Left ventricle myocardium superior (tissue), 1 donor: ENCODE measurements at regions not wholly inside any gene's neighbourhood (a gene's known extent, or its start where the extent isn't known, plus 50 kb on each side); places are given as distances from the start of the nearest gene placed in this dataset.

Experiments used
- ATAC-seq: fragments of 200-7000 bp; cut with Tn5 transposase; one replicate; pipeline ENCODE4 v1.9.1; 2020; ENCODE audit warnings: mild to moderate bottlenecking, moderate library complexity
- DNase-seq: peaks from one replicate; pipeline ENCODE4 v3.0.0-alpha.2; 2020
- intact Hi-C: fragments of 100-400 bp; cut with micrococcal nuclease; formaldehyde crosslinking; loops from one replicate; pipeline ENCODE4 v1.11.0; 2022
- donor health status: DM: no; HTN: yes; CAD: no; lungs with severe emphysema.

DNA sequence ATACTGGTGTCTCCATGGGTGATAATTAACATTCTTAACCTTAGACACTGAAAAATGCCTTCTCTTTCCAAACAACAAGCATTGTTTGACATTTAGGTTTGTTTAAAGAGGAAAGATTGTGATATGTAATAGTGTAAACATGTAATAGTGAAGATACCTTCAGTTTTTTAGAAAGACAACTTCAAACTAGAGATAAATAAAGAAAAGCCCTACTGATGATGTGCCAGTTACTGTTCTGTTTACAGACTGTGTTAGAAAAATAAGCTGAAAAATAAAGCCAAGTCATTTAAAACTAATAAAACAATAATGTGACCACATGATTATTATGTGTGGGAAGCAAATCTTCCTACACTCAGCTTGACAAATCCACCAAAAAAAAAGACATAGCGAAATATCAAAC is 2035.3 kb upstream of the TENM3 start:
- DNase-seq (no peak), ATAC-seq (no peak)
- intact Hi-C loops, result no loop called here

DNA sequence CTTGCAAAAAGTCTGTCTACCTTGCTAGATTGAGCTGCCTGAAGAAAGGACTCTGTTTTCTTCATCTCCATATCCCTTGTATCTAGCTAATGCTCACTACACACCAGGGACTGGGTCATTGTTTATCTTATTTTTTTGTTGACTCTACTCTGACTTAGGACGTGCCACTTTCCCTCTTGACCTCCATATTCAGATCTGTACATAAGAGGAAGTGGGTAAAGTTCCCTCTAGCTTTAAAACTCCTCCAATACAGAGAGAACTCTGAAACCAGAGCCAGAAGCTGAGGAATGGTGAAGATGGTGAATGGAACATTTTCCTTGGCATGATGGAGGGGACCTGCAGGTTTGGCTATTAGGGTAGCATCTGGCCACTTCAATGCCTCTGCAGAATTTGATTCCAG is 2026.1 kb upstream of the TENM3 start:
- intact Hi-C loops, result no loop called here
- no peak for ATAC-seq

DNA sequence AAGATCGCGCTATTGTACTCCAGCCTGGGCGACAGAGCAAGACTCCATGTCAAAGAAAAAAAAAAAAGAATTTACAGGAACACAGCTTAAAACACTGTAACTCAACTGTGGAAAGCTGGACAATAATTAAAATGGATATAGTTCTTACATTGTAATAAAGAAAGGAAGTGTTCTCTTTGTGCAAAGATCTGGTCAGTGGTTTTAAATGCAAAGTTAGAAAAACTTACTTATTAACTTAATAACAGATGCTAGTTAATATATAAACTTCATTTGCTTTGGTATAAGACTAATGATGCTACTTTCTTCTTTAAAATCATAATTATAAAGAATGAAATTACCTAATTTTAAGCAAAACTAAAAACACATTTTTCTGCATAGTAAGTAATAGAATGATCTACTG is 2024.1 kb upstream of the TENM3 start:
- DNase-seq (no peak), ATAC-seq (no peak)
- intact Hi-C loops, result no loop called here

More for the DNA sequence above, 2026.1 kb upstream of the TENM3 start:
- no peak for DNase-seq

DNA sequence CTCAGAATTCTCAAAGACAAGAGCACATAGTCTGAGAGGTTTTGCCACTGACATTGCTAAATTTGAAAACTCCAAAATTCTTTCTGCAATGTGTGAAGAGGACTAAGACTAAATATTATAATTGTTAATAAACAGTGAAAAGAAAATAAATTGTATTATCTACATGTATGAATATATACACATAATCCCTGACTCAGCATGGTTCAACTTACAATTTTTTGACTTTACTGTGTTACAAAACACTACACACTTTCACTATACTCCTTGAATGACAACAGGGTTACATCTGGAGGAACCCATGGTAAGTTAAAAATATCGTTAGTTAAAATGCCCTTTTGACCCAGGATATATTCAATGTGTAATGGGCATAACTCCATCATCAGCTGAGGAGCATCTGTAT is 2017.2 kb upstream of the TENM3 start:
- intact Hi-C loops, result no loop called here
- DNase-seq (no peak), ATAC-seq (no peak)

DNA sequence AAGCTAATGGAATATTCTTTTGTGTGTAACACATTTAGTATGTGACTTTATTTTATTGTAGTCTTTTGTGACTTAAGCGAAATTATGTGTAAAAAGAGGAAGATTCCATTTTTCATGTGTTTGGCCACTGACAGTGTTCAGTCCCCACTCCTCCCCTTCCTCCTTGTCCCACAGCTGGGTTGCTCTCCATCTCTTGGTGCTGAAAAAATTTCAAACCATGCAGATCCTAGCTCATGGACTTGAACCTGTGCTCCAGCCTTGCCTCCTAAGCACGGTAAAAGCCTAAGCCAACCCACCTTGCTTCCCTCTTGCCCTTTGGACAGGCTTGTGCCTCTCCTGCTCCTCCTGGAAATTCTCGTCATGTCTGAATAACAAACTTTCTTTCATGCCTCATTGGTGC is 2008.5 kb upstream of the TENM3 start:
- DNase-seq, result no peak
- intact Hi-C loops, result no loop called here
- ATAC-seq, result no peak

DNA sequence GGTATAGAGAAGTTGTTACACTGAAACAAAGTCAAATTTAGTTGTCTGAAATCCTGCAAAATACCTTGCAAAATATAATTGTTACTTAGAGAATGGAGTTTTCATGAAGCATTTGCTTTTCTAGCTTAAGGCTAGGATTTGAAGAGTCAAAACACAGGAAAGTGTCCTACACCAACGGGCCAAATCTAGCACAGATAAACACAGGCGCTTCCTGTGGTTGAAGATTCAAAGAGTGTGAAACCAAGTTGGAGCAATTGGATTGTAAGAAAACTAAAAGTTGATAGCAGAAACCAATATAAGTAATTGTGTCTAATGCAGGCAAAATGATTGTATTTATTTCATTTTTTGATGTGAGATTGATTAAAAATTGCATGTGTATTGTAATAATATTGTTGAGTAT is 2002.5 kb upstream of the TENM3 start:
- intact Hi-C loops, result no loop called here
- no peak for DNase-seq
- ATAC-seq, result no peak

DNA sequence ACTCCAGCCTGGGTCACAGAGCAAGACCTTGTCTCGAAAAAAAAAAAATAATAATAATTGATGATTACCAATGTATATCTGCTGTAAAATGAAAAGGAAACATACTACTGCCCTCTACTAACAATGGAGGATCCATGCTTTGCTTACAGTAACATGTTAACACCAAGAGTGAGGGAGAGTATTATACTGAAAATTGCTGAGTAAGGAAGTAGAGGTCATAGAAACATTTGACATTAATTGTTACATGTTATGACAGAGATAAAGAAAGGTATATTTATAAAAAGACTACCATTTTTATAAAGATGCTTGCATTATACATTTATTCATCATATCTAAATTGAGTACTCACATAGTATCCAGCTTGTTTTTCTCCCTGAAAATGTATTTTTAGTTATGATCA is 1989.8 kb upstream of the TENM3 start:
- ATAC-seq, result no peak
- intact Hi-C loops, result no loop called here
- DNase-seq, result no peak

DNA sequence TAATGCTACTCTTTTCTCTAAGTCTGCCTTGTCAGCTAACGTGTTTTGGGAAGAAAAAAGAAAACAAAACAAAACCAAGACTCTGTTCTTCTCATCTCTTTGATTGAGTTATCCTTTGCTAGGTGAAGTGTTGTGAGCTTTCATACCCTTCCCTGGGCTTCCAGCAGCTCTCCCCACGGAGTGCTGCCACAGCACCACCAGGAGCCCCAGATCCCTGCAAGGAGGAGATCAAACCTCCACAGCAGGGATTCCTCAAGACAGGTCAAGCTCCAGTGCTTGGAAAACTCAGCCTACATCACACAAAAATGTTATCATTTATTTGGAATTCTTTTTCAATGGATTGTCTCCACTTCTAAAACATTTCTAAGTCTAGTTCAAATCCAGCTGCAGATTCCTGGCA is 1981.9 kb upstream of the TENM3 start:
- ATAC-seq, result no peak
- no peak for DNase-seq
- intact Hi-C loops, result no loop called here

DNA sequence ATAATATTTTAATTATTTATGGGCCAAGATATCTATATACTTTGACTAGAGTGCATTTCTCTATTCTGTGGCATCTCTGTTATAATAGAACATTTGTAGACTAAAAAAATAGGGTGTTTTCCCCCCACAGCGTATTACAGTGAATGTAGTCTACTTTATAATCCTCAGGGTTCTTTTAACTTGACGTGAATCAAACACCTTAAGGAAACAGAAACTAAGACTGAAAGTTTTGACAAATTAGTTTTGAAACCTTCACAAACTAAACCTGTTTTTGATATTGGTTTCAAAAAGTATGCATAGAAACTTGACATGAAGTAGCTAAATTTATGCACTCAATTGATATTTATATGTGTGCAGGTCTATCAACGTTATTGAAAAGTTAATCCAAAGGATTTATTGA is 1963.1 kb upstream of the TENM3 start:
- DNase-seq (no peak), ATAC-seq (no peak)
- intact Hi-C loops, result no loop called here

DNA sequence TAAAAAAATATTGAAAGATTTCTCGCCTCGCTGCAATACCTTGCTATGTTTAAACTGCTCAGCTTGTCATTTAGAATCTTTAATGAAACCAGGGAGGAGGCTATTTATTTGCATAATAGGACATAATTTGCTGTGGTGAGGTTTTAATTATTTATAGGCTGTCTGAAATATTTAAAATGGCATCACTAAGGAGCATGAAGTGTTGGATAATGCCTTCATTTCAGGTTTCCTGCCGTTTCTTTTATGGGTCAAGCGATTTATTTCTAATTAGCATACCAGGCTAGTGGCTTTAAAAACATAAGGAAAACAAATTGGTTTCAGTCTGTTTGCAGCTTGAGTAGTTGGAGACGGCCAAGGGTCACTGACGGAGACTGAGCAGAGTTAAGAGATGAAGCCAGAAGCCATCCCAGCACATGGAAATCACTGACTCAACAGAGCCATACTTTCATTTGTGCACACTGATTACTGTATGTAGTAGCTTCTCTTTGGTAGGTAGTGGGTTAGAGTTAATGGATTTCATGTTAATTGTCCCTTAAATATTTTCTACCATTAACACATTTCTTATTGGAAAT is 1962.4 kb upstream of the TENM3 start:
- DNase-seq (no peak), ATAC-seq (no peak)
- intact Hi-C loops, result no loop called here

DNA sequence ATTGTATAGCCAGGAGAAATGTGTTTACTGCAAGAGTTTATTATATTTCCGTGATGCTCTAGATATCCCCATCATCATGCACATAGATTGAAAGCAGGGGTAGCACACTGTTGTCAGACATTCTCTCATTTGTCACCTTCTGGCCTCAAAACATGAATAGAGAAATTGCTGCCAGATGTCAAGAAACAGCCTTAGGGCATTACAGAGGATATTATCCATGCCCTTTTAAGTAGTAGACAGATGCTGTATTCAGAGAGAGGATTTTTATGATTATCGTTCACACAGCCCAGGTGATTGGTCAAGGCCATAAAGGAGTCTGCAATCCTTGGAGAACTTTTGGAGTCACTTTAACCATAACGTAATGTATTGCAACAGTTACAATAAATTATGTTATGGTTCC is 1961.5 kb upstream of the TENM3 start:
- DNase-seq (no peak), ATAC-seq (no peak)
- intact Hi-C loops, result no loop called here

DNA sequence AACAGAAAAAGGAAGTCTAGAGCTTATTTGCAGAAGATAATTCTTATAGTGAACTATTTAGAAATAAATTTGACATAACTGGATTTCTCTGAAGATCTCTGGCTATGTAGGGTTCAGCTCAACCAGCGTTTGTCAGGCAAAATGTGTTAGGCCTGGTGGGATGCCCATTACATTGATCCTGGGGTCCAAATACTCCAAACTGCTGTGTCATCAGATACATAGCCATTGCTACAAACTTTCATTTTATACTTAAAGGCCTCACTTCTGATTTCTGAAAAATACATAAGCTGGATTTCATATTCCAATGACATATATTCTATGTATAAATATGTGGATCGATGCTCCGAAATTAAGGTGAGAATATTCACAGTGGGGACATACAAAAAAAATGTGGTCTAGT is 1958.9 kb upstream of the TENM3 start:
- ATAC-seq, result no peak
- no peak for DNase-seq
- intact Hi-C loops, result no loop called here

DNA sequence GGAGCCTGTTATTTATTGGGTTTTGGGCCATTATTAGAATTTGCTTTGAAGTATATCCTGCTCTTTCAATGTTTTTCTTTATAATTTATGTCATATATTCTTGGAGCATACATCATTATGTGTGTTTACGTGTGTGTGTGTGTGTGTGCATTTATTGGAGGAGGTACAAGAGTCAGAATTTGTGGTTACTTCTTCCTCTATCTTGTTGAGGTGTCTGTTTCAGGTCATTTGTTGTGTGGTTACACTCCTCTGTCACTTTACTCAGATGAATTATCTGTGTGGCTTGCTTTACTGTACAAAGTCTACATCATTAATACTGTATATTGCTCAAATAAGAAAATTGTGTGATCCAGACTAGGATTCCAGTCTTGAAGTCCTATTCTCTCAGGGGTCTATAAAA is 1957.4 kb upstream of the TENM3 start:
- intact Hi-C loops, result no loop called here
- ATAC-seq (no peak), DNase-seq (no peak)

DNA sequence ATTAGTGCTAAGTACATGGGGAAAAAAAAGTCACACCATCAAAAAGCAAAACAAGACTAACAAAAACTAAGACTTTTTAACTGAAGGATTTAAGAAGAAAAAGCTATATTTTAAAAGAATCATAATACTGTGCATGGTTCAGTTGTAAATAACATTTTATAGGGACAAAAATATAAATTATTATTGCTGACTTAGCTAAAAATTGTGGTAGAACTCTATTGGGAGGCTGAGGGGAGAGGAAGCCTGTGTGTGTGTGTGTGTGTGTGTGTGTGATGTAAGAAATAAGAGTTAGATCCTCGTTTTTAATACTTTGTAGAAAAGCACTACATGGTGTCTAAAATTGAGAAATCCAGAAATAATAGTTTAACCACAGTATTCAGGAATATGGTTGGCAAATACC is 1950.9 kb upstream of the TENM3 start:
- ATAC-seq (no peak), DNase-seq (no peak)
- intact Hi-C loops, result no loop called here

DNA sequence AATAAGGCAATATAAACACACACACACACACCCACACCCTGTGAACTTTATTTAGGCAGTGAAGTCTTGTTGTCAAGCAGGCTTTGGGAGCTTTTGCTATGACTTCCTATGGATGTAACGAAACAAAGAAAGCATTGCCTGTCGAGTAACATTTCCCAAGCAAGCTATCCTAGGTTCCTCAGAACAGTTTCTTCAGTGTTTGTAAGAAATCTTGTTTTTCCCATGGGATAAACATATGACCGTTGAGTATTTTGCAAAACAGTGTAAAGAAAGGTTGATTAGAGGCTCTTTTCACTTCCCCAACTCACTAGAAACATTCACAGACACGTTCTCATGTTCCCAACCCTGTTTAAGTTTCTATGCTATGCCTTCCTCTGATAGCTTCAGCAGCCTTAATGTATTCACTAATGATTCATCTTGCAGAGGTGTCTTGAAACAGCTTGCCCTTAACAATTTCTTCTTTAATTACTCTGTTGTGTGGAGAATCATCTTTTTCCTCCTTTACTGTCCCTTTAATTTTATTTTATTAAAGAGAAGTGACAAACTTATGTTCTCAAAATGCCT is 1947.1 kb upstream of the TENM3 start:
- DNase-seq (no peak), ATAC-seq (no peak)
- intact Hi-C loops, result no loop called here

DNA sequence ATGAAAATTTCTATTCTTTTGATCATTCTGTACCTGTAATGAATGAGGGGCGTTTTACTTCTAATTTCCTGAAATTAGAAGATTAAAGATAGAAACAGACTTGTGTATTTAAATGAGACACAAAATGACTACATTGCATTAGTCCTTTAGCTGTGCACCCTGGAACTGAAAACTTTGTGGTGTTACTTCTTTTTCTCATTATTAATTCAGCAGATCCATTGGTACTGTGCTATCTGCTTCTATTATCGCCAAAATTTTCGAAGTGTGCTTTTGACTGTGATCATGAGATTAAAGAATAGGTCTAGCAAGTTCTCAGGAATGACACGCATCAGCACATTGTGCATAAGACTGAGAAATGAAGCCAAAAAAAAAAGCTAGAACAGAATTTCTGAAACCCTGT is 1938.9 kb upstream of the TENM3 start:
- DNase-seq, result no peak
- ATAC-seq, result no peak

DNA sequence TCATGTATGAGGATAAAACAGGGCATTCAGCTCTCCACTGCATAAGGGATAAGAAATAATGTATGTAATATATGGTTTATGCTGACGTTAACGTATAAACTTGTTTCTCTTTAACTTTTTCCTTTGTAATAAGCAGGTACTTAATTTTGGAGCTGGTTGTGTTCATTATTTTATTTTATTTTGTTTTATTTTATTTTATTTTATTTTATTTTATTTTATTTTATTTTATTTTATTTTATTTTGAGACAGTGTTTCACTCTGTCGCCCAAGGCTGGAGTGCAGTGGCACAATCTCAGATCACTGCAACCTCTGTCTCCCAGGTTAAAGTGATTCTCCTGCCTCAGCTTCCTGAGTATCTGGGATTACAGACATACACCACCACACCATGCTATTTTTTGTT is 1932.6 kb upstream of the TENM3 start:
- DNase-seq (no peak), ATAC-seq (no peak)
- intact Hi-C loops, result no loop called here

More for the DNA sequence above, 1938.9 kb upstream of the TENM3 start:
- intact Hi-C loops, result no loop called here

DNA sequence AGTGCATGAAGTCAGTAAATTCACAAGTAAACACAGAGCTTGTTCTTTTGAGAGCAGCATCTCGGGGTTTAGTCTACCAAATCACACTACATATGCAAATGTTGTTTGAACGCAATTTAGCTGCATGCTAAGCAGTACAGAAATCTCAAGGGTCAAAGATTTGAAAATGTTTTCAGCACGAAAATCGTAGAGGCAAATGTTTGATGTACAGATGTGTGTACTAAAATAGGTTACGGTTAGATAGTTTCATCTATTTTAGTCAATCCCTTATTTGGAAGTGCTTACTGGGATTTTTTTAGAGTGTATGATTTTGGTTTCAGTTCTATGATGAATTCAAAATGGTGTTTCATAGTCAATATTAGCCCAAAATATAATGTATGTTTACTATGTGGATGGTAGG is 1928.2 kb upstream of the TENM3 start:
- no peak for DNase-seq
- intact Hi-C loops, result no loop called here
- ATAC-seq, result no peak

DNA sequence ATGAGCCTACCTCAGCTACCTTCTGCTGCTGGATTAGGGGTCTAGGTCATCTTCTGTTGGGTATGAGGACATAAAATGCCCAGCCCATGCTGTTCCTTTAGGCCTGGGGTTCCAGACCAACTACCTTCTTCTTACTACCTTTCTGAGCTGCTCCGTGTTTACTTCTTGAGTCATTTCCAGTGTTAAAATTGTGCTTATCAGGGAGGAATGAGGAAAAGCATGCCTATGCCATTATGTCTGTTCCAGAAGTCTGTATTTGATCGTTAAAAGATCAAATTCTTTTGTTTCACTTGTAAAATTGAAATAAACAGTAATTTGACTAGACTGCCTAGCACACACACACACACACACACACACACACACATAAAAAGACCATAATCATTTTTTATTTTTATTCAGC is 1912.7 kb upstream of the TENM3 start:
- ATAC-seq (no peak), DNase-seq (no peak)
- intact Hi-C loops, result no loop called here

DNA sequence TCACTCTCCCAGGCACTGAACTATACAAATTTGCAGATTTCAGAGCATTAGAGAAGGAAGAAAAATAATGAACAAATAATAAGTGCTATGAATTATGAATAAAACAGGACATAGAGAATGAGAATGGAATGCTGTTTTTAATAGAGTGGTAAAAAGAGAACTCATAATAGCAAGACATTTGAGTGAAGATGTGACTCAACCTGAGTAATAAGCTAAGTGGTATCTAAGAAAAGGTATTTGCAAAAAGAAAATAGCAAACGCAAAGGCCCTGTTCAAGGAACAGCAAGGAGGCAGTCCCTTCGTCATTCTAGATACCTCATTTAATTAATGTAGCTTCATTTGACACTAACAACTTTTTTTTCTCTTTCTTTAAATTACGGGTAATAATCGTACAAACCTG is 1910.0 kb upstream of the TENM3 start:
- intact Hi-C loops, result no loop called here
- DNase-seq (no peak), ATAC-seq (no peak)

DNA sequence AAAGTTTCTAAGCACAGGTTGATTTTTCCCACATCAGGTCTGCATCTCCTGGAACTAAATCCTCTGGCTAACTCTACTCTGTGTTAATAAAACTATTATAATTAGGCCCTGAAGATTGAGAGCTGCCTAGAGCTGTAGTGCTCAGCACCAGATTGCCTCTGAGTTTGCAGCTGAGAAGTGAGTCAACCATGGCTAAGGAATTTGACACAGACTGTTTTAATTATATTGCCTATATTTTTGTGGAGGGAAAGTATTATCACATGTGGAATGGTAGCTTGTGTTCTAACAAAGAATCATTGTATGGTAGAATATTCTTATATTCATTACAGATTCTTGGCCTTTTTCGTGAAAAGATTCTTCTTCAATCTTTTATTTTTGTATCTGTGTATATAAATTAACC is 1907.6 kb upstream of the TENM3 start:
- ATAC-seq (no peak), DNase-seq (no peak)
- intact Hi-C loops, result no loop called here

DNA sequence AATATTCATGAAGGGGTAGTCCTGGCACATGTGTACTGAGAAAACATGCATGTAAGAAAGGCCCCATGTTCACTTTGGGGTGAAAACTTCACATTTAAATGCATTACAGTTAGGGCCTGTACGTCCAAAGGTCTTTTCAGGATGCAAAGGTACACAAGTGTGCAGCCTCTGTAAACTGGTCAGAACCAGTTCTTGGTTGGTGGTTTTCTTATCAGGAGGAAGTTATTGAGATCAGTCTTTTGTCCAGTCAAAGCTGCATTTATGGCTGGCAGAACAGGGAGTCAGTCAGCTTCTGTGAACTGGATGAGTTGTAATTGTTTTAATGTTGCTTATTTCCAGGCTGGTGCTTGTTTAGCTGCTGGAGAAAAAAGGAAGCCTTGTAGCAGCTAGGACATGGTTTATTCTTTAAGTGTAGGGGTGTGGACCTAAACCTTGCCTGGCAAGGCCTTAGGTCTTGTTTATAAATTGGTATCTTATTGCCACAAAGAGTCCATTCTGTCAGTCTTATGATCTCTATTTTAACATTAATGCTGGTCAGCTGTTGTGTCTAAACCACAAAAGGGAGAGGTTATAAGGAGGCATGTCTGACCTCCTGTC is 1906.6 kb upstream of the TENM3 start:
- no peak for DNase-seq
- no peak for ATAC-seq
- intact Hi-C loops, result no loop called here
